GM23338 (cell line): ENCODE measurements at regions not wholly inside any gene's neighbourhood (a gene's known extent, or its start where the extent isn't known, plus 50 kb on each side); places are given as distances from the start of the nearest gene placed in this dataset.

Experiments
- ATAC-seq: fragments of 200-7000 bp; cut with Tn5 transposase; 3 replicates; pipeline ENCODE4 v1.9.1; 2020
- DNase-seq: peaks from one replicate; pipeline ENCODE4 v3.0.0-alpha.2; 2015; ENCODE audit warnings: low spot score
- H2AFZ ChIP-seq: fragments of 200-600 bp; sonication (generic); 2 replicates; pipeline ENCODE4 v1.8.0; 2016; ENCODE audit warnings: antibody characterized with exemption, mild to moderate bottlenecking, moderate library complexity
- H3F3A ChIP-seq: fragments of 200-600 bp; sonication (generic); replicated peaks from 2 replicates; pipeline ENCODE4 v1.8.0; 2017; ENCODE audit warnings: antibody characterized with exemption, mixed run types, low read depth
- H3K27ac ChIP-seq: fragments of 200-600 bp; sonication (generic); 2 replicates; pipeline ENCODE4 v1.6.1; 2016; ENCODE audit warnings: low read depth
- H3K27me3 ChIP-seq: fragments of 200-600 bp; sonication (generic); 2 replicates; pipeline ENCODE4 v1.8.0; 2016; ENCODE audit warnings: mild to moderate bottlenecking, mixed run types, moderate library complexity; ENCODE audit not compliant: insufficient read depth
- H3K36me3 ChIP-seq: fragments of 200-600 bp; sonication (generic); 2 replicates; pipeline ENCODE4 v1.8.0; 2016; ENCODE audit warnings: mild to moderate bottlenecking; ENCODE audit not compliant: insufficient read depth
- H3K4me1 ChIP-seq: fragments of 200-600 bp; sonication (generic); 2 replicates; pipeline ENCODE4 v1.8.0; 2016; ENCODE audit warnings: mild to moderate bottlenecking, moderate library complexity; ENCODE audit not compliant: insufficient read depth
- H3K4me2 ChIP-seq: fragments of 200-600 bp; sonication (generic); 2 replicates; pipeline ENCODE4 v1.7.1; 2017; ENCODE audit warnings: mixed run types
- H3K4me3 ChIP-seq: fragments of 200-600 bp; sonication (generic); 2 replicates; pipeline ENCODE4 v1.6.1; 2016; ENCODE audit warnings: mixed run types
- H3K79me2 ChIP-seq: fragments of 200-600 bp; sonication (generic); replicated peaks from 2 replicates; pipeline ENCODE4 v1.8.0; 2017; ENCODE audit warnings: mild to moderate bottlenecking; ENCODE audit not compliant: insufficient read depth
- H3K9me2 ChIP-seq: fragments of 200-600 bp; sonication (generic); 2 replicates; pipeline ENCODE4 v1.8.0; 2017; ENCODE audit not compliant: insufficient read depth
- H4K20me1 ChIP-seq: fragments of 200-600 bp; sonication (generic); replicated peaks from 2 replicates; pipeline ENCODE4 v1.8.0; 2017; ENCODE audit warnings: mild to moderate bottlenecking; ENCODE audit not compliant: insufficient read depth
- H3K27ac Mint-ChIP-seq: 2 replicates; pipeline ENCODE4 v1.8.0; 2020; ENCODE audit warnings: inconsistent platforms, mild to moderate bottlenecking, moderate library complexity, mixed read lengths
- H3K27me3 Mint-ChIP-seq: 3 replicates; pipeline ENCODE4 v1.8.0; 2022; ENCODE audit warnings: low read depth, mild to moderate bottlenecking, moderate library complexity, mixed read lengths, inconsistent platforms; ENCODE audit not compliant: insufficient read depth, poor library complexity
- H3K36me3 Mint-ChIP-seq: 3 replicates; pipeline ENCODE4 v1.8.0; 2021; ENCODE audit warnings: low read depth, mild to moderate bottlenecking, inconsistent platforms, moderate library complexity, mixed read lengths
- H3K4me1 Mint-ChIP-seq: 3 replicates; pipeline ENCODE4 v1.8.0; 2020; ENCODE audit warnings: mild to moderate bottlenecking, inconsistent platforms, mixed read lengths
- H3K4me3 Mint-ChIP-seq: 3 replicates; pipeline ENCODE4 v1.8.0; 2021; ENCODE audit warnings: moderate library complexity, mild to moderate bottlenecking, inconsistent platforms, mixed read lengths
- H3K9me3 Mint-ChIP-seq: 3 replicates; pipeline ENCODE4 v1.8.0; 2020; ENCODE audit warnings: moderate library complexity, mild to moderate bottlenecking, inconsistent platforms, mixed read lengths
- CREB1 ChIP-seq: fragments of 250-450 bp; sonication (Bioruptor Pico); IDR thresholded peaks from 2 replicates; pipeline ENCODE4 v1.5.0; 2020; ENCODE audit warnings: low read depth, mild to moderate bottlenecking, moderate library complexity
- CTCF ChIP-seq, 2 experiments: fragments of 200-600 bp in 1 of 2; sonication (generic) in 1 of 2; conservative IDR thresholded peaks; 2 replicates each; pipeline versions ENCODE4 v1.5.1 to v1.6.1; 2016 to 2017; ENCODE audit warnings: antibody characterized with exemption in 2 of 2, low read depth in 2 of 2, mild to moderate bottlenecking in 2 of 2, moderate library complexity in 1 of 2
- EZH2 ChIP-seq: fragments of 200-600 bp; sonication (generic); IDR thresholded peaks from one replicate; pipeline ENCODE4 v1.8.0; 2017; ENCODE audit warnings: antibody characterized with exemption, mild to moderate bottlenecking, low read depth; ENCODE audit not compliant: unreplicated experiment
- EZH2phosphoT487 ChIP-seq: fragments of 200-600 bp; sonication (generic); IDR thresholded peaks from one replicate; pipeline ENCODE4 v1.8.1; 2018; ENCODE audit warnings: antibody characterized with exemption; ENCODE audit not compliant: unreplicated experiment
- JUNB ChIP-seq: IDR thresholded peaks from one replicate; pipeline ENCODE4 v1.6.1; 2016; ENCODE audit warnings: antibody characterized with exemption; ENCODE audit not compliant: unreplicated experiment
- NANOG ChIP-seq: IDR thresholded peaks from 2 replicates; pipeline ENCODE4 v1.6.1; 2016; ENCODE audit warnings: antibody characterized with exemption, borderline replicate concordance
- POLR2AphosphoS5 ChIP-seq: IDR thresholded peaks from 2 replicates; pipeline ENCODE4 v1.6.1; 2016; ENCODE audit warnings: antibody characterized with exemption, low read depth
- REST ChIP-seq: IDR thresholded peaks from one replicate; pipeline ENCODE4 v1.6.1; 2018; ENCODE audit warnings: antibody characterized with exemption; ENCODE audit not compliant: unreplicated experiment
- STAT1 ChIP-seq: IDR thresholded peaks from one replicate; pipeline ENCODE4 v1.6.1; 2016; ENCODE audit warnings: antibody characterized with exemption; ENCODE audit not compliant: unreplicated experiment
- ZNF114 ChIP-seq: fragments of 250-450 bp; sonication (Bioruptor Pico); IDR thresholded peaks from 2 replicates; pipeline ENCODE4 v1.5.0; 2020; ENCODE audit warnings: mild to moderate bottlenecking, moderate library complexity
- ZNF331 ChIP-seq: fragments of 250-450 bp; sonication (Bioruptor Pico); IDR thresholded peaks from 2 replicates; pipeline ENCODE4 v1.5.0; 2020; ENCODE audit warnings: low read depth, mild to moderate bottlenecking, moderate library complexity
- ZNF462 ChIP-seq: fragments of 250-450 bp; sonication (Bioruptor Pico); IDR thresholded peaks from 2 replicates; pipeline ENCODE4 v1.5.0; 2020; ENCODE audit warnings: mild to moderate bottlenecking, moderate library complexity

GRCh38 chr3:101938262-101938847, 89.0 kb downstream of the NFKBIZ start (continued):
- TF ChIP-seq CTCF (conservative IDR thresholded peaks at IDR 0.05; ENCODE audit: low read depth in 2 of 2) (no peak), CREB1 (CRISPR knock-in tag) (no peak), REST (no peak), POLR2AphosphoS5 (no peak), EZH2 (no peak), STAT1 (no peak), ZNF114 (CRISPR knock-in tag) (no peak), EZH2phosphoT487 (no peak)

- Mint-ChIP-seq H3K36me3 (no peaks in the 10 kb centered on the region), H3K4me1 (no peaks in the 10 kb centered on the region), H3K27ac (no peak overlapping the region), H3K9me3 (no peaks in the 10 kb centered on the region), H3K4me3 (no peak overlapping the region), H3K27me3 (no peaks in the 10 kb centered on the region)
- Histone ChIP-seq H3K36me3 (no peaks in the 10 kb centered on the region), H3K79me2 (no peaks in the 10 kb centered on the region), H3K4me1 (peaks cover 4% of the 10 kb centered on the region; the same call in 1 of the 2 replicates), H3K27me3 (no peaks in the 10 kb centered on the region), H3K4me2 (no peak overlapping the region), H3F3A (no peaks in the 10 kb centered on the region), H3K9me2 (no peaks in the 10 kb centered on the region), H4K20me1 (no peaks in the 10 kb centered on the region), H2AFZ (no peak overlapping the region), H3K4me3 (no peak overlapping the region), H3K27ac (no peak overlapping the region)
- DNase-seq: no peak
- ATAC-seq: no peak
- TF ChIP-seq POLR2AphosphoS5: no peak
- no peak for TF ChIP-seq EZH2phosphoT487
- TF ChIP-seq JUNB: no peak
- no peak for TF ChIP-seq NANOG
- no peak for TF ChIP-seq CREB1 (CRISPR knock-in tag)
- no peak for TF ChIP-seq ZNF114 (CRISPR knock-in tag)
- no peak for TF ChIP-seq ZNF462 (CRISPR knock-in tag)
- TF ChIP-seq ZNF331 (CRISPR knock-in tag): no peak
- TF ChIP-seq STAT1: no peak
Measured at GRCh38 chr3:101939361-101940049, 90.2 kb downstream of the NFKBIZ start.
